Fibroblast of skin of left biceps (primary cell): ENCODE measurements at regions not wholly inside any gene's neighbourhood (a gene's known extent, or its start where the extent isn't known, plus 50 kb on each side); places are given as distances from the start of the nearest gene placed in this dataset.

Experiments used
- DNase-seq, 2 experiments: peaks; one replicate each; pipeline ENCODE4 v3.0.0-alpha.2; 2013; ENCODE audit warnings: low read depth in 2 of 2

- no peak for DNase-seq
Observed at GRCh38 chr18:24530630-24531111, 70.2 kb downstream of the HRH4 start.

DNA sequence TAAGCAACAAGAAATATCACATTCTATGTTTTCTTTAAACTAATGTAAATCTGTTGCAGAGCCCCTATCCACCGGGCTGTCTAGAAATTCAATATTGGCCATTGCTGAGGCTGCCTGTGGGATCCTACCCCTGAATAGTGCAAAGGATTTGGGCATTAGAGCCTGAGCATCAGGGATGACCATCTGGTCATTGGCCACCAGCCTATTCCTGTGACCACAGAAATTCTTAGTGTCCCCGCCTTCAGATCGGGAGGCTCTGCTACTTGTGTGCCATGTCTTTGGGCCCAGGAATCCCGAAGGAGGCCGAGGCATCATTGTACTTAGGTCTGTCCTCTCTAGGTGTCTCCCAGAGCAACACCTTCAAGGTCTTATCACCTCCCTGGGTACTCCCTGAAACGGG lies 73.8 kb downstream of the HRH4 start:
- DNase-seq, result no peak

GRCh38 chr18:24534737-24535136 lies 74.3 kb downstream of the HRH4 start:
- DNase-seq, result no peak

DNA sequence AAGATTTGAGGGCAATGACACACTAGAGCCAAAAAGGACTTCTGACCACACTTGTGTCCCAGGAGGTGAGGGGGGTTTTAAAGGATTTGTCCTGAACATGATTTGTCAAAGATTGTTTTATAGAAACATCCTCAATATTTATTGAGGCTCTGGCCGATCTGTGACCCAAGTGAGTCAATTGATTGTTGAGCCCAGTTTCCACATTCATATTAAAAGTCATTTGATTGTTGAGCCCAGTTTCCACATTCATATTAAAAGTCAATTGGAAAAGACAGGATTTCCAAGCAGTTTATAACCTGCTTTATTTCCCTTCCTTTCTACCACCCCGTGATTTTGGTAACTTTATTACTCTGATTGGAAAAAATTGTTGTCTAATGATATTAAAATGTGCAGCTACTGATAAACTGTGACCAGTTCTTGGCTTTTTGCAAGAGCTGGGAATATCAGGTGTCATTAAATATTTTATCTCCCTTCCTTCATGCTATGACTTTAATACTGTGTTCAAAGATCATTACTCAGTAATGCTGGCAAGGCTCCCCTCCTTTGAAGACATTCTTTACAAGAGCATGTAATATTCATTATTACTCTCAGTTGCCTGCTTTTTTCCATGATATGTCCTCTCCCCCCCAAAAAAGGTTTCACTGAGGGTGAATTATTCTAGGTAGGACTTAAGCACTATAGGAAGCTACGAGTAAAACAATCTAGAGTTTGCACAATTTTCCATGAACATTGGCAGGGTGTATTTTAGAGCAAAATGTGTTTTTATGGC lies 75.3 kb downstream of the HRH4 start:
- no peak for DNase-seq

- no peak for DNase-seq
Observed at GRCh38 chr18:24536326-24536725, 75.9 kb downstream of the HRH4 start.

DNA sequence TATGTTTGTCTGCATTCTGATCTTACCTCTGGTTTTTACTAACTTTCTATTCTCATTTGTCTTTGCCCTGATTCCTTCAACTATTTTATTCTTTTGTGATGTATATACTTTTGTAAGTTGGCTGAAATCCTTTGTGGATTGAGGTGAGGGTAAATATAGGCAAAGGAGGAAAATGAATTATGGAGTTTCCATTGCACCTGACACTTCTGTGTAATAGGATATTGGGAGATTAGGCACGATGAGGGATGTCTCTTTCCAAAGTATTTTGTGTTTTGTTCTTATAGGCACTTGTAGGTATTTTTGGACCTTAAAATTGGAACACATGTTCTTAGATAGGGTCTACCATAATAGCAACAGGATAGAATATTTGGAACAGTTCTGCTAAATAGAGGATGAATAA lies 76.4 kb downstream of the HRH4 start:
- no peak for DNase-seq

GRCh38 chr18:24538414-24539264 lies 78.2 kb downstream of the HRH4 start:
- DNase-seq, result no peak

GRCh38 chr18:24539866-24540617 lies 79.6 kb downstream of the HRH4 start:
- DNase-seq, result no peak

DNA sequence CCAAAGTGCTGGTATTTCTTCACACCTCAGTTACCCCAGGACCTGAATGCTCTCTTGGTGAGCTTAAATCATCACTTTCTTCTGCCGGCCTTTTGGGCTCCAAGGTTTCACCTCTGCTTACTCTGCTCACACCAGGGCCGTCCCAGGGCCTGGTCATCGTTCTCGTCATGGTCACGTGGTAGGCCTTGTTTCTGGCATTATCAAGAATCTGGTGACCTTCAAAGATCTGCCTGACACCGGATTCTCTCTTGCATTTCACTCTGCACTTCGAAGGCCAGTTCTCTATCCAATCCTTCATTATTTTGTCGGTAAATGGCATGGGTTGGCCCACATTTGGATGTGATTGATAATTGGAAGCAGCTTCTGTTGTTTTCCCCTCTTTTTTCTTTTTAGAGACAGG lies 80.5 kb downstream of the HRH4 start:
- no peak for DNase-seq

- DNase-seq, result no peak
Observed at GRCh38 chr18:24543086-24543794, 82.8 kb downstream of the HRH4 start.

DNA sequence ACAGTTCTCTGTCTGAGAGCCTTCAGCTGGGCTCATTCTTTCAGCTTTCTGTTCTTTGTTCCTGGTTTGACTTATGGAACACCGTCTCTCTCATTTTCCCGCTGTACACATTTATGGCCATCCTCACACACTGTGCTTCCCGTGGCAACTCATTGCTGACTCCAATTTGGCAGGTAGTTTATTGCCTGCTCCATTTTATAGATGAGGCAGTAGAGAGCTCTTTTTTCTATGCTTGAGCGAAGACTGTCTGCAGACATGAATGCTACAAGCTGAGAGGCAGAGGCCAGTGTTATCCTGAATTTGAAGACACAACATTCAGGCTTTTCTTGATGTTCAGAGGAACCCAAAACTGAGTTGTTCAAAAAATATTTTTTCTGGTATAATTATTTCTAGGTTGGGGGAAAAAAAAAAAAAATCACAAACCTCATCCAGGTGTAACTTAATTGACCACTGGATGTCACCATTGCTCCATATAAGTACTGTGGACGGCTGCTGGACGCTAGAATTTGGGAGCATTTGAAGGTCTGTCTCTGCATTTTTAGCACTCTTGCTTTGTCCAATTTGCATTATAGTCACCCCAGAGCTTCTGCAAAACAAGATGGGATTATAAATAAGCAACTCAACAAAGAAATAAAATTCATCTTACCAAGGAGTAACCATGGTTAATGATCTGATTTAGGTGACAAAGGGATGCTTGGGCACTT lies 83.5 kb downstream of the HRH4 start:
- DNase-seq, result no peak

GRCh38 chr18:24544949-24545348 lies 84.5 kb downstream of the HRH4 start:
- no peak for DNase-seq

DNA sequence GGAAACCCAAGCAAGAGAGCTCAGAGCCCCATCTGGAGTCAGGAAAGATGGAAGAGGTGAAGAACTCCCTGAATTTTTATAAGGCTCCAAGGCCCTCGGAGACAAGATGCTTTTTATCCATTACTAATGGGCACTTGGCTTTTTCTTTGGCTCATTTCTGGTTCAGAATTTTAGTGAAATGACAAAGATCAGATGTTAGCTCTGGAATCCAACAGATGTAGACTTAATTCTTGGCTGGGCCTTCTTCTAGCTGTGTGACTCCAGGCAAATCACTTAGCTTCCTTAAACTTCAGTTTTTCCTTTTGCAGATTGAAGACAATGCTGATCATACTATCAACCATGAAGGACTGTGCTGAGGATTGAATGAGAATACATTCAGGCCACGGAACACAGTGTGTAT lies 85.2 kb downstream of the HRH4 start:
- no peak for DNase-seq

- no peak for DNase-seq
Observed at GRCh38 chr18:24546307-24546706, 85.9 kb downstream of the HRH4 start.

- no peak for DNase-seq
Observed at GRCh38 chr18:24548583-24548982, 88.1 kb downstream of the HRH4 start.

DNA sequence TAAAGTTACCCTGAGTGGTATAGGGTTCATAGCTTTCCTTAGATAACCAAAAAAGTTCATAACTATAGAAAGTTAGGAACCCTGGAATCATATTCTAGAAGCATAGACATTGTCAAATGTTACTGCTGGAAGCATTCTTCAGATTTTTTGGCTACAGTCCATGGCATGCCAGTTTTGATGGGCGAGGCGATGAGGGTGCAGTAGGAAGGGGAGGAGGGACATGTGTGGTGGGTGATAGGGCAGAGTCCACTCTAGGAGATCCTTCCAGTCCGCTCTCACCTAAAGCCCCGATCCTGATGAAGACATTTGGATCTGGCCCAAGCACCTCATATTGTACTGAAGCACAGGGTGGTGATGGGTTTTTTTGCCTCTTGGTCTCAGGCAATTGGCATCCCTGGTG lies 91.8 kb downstream of the HRH4 start:
- no peak for DNase-seq

DNA sequence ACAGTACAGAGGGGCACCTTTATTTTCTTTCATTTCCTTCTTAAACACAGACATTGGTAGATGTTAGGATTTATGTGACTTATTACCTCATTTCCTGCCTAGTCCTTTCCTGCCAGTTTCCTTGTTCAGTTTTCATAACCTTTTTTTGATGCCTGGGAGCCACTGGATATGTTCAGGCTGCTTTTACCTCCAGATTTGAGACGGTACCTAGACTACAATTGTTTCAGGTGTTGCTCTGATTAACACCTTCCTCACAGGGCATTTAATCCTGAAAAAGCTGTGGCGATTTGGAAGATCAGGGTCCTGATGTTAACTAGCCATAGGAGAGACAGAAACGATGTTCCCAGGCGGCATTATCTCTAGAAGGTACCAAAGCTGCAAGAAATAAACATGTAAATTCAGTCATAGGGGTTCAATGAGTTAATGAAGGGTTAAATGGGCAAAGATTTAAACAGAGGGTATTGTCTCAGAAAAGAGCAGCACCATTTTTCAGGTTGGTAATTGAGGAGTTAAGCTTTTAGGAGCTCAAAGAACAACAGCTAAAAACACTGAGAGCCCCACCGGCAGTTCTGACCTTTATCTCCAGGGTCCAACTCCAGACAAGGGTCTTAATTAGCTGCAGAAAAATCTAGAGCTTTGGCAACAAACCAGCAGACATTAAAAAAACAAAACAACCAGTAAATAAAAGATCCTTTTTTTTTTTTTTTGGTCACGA lies 93.3 kb downstream of the HRH4 start:
- DNase-seq, result no peak

- no peak for DNase-seq
Observed at GRCh38 chr18:24558403-24558802, 98.0 kb downstream of the HRH4 start.

DNA sequence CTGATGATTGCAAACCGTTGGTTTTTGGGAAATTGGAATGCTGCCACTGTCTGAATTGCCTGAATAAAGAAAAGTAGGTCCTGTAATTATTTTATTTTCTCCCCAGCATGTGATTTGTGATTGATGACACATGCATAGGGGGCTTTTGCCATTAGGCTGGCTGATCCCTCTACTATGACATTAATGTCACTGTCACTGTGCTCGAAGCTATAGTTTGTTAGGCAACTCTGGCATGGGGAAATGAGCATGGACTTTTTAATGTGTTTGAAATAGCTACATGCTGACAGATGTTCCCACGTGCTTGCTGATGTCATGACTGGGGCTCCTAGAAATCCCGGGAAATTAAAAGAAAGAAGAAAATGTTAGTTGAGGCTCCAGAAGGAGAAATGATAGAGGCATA lies 99.1 kb downstream of the HRH4 start:
- no peak for DNase-seq

DNA sequence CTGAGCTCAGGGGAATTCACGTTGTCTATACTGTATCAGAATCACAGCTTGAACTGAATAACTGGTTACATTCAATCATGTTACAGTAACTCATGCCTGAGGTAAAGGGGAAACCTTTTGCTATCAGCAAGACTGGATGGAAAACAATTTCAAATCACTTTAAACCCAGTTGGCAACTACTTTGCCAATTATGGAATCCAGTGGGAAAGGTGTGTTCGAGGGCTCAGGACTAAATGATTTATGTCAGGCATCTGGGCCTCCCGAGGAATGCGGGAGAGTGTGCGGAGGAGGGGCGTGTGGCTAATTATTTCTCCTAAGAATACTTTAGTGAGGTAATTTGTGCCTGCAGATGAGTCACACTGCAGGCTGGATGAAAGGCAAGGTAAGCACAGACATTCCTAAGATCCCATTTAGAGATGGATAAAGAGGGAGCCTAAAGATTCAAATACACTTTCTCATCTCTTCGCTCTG lies 100.1 kb downstream of the HRH4 start:
- no peak for DNase-seq
